Gastroesophageal sphincter (tissue), 3 donors: ENCODE measurements at regions not wholly inside any gene's neighbourhood (a gene's known extent, or its start where the extent isn't known, plus 50 kb on each side); places are given as distances from the start of the nearest gene placed in this dataset.

ENCODE experiments used
- CTCF ChIP-seq, 4 experiments: fragments of 200-600 bp in 2 of 4; fragments of 450-650 bp in 2 of 4; sonication (generic) in 1 of 4; IDR thresholded peaks; one replicate each; pipeline ENCODE4 v1.5.1; 2017 to 2019; ENCODE audit warnings: antibody characterized with exemption in 4 of 4, mild to moderate bottlenecking in 2 of 4, moderate library complexity in 2 of 4
- EP300 ChIP-seq: sonication (generic); formaldehyde crosslinking; IDR thresholded peaks from one replicate; pipeline ENCODE4 v1.6.1; 2017; ENCODE audit warnings: antibody characterized with exemption, mild to moderate bottlenecking
- POLR2A ChIP-seq, 2 donors: fragments of 450-650 bp; IDR thresholded peaks; one replicate each; pipeline ENCODE4 v1.6.1; 2017; ENCODE audit warnings: antibody characterized with exemption in 2 of 2, mild to moderate bottlenecking in 2 of 2, moderate library complexity in 1 of 2
- POLR2AphosphoS5 ChIP-seq: sonication (generic); formaldehyde crosslinking; IDR thresholded peaks from one replicate; pipeline ENCODE4 v1.6.1; 2017; ENCODE audit warnings: antibody characterized with exemption

GRCh38 chr22:47696776-47697175, 934.3 kb downstream of the TBC1D22A start:
- TF ChIP-seq CTCF (IDR thresholded peaks at IDR 0.05) (no peak), POLR2A (IDR thresholded peaks at IDR 0.05) (no peak), POLR2AphosphoS5 (no peak), EP300 (no peak)
